HL-60 (cell line): ENCODE measurements at regions not wholly inside any gene's neighbourhood (a gene's known extent, or its start where the extent isn't known, plus 50 kb on each side); places are given as distances from the start of the nearest gene placed in this dataset.

Experiments
- TF ChIP-seq, protein P1 (sequence below): IDR thresholded peaks from one replicate; pipeline ENCODE4 v1.5.1; 2011; ENCODE audit warnings: low read length, control low read depth, inconsistent platforms; ENCODE audit not compliant: insufficient read depth
- TF ChIP-seq, protein P2 (sequence below): IDR thresholded peaks from 2 replicates; pipeline ENCODE4 v1.6.1; 2012; ENCODE audit warnings: low read depth; ENCODE audit not compliant: insufficient replicate concordance

DNA sequence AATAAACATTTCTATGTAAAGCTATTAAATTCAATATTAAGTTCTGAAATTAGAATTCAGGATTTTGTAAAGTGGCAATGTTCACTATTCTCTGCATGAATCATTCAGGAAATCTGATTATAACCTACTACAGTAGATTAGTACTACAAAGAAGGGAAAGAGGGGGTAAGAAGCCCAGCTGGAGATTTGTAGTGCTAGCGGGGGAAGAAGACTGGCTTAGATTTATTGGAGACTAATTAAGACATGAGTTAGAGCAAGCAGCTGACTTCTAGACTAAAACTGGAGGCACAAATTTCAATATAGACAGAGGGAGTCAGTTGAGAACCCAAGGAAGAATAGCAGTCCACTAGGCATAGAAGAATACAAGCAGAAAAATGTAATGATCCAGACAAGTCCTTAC is 55.8 kb upstream of the SETMAR start:
- TF ChIP-seq, protein P1, sequence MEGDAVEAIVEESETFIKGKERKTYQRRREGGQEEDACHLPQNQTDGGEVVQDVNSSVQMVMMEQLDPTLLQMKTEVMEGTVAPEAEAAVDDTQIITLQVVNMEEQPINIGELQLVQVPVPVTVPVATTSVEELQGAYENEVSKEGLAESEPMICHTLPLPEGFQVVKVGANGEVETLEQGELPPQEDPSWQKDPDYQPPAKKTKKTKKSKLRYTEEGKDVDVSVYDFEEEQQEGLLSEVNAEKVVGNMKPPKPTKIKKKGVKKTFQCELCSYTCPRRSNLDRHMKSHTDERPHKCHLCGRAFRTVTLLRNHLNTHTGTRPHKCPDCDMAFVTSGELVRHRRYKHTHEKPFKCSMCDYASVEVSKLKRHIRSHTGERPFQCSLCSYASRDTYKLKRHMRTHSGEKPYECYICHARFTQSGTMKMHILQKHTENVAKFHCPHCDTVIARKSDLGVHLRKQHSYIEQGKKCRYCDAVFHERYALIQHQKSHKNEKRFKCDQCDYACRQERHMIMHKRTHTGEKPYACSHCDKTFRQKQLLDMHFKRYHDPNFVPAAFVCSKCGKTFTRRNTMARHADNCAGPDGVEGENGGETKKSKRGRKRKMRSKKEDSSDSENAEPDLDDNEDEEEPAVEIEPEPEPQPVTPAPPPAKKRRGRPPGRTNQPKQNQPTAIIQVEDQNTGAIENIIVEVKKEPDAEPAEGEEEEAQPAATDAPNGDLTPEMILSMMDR = no peak
- TF ChIP-seq, protein P2, sequence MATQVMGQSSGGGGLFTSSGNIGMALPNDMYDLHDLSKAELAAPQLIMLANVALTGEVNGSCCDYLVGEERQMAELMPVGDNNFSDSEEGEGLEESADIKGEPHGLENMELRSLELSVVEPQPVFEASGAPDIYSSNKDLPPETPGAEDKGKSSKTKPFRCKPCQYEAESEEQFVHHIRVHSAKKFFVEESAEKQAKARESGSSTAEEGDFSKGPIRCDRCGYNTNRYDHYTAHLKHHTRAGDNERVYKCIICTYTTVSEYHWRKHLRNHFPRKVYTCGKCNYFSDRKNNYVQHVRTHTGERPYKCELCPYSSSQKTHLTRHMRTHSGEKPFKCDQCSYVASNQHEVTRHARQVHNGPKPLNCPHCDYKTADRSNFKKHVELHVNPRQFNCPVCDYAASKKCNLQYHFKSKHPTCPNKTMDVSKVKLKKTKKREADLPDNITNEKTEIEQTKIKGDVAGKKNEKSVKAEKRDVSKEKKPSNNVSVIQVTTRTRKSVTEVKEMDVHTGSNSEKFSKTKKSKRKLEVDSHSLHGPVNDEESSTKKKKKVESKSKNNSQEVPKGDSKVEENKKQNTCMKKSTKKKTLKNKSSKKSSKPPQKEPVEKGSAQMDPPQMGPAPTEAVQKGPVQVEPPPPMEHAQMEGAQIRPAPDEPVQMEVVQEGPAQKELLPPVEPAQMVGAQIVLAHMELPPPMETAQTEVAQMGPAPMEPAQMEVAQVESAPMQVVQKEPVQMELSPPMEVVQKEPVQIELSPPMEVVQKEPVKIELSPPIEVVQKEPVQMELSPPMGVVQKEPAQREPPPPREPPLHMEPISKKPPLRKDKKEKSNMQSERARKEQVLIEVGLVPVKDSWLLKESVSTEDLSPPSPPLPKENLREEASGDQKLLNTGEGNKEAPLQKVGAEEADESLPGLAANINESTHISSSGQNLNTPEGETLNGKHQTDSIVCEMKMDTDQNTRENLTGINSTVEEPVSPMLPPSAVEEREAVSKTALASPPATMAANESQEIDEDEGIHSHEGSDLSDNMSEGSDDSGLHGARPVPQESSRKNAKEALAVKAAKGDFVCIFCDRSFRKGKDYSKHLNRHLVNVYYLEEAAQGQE = no peak
